Stimulated activated CD4-positive, alpha-beta T cell treated with anti-CD3 and anti-CD28 coated beads, Interleukin-4, amount 100 ng/mL, for 4 hours (primary cell): ENCODE measurements at regions not wholly inside any gene's neighbourhood (a gene's known extent, or its start where the extent isn't known, plus 50 kb on each side); places are given as distances from the start of the nearest gene placed in this dataset.
A peak's percentile ranks its signal among the peaks of the same experiment; 100 is the strongest.
"Not testable (repeated sequence)": the region's sequence is repeated elsewhere in the genome, so short reads cannot be mapped to it uniquely, and the experiment has no call there.

Source experiments
- DNase-seq, 2 experiments: peaks; one replicate each; pipeline ENCODE4 v3.0.0-alpha.2; 2020

DNA sequence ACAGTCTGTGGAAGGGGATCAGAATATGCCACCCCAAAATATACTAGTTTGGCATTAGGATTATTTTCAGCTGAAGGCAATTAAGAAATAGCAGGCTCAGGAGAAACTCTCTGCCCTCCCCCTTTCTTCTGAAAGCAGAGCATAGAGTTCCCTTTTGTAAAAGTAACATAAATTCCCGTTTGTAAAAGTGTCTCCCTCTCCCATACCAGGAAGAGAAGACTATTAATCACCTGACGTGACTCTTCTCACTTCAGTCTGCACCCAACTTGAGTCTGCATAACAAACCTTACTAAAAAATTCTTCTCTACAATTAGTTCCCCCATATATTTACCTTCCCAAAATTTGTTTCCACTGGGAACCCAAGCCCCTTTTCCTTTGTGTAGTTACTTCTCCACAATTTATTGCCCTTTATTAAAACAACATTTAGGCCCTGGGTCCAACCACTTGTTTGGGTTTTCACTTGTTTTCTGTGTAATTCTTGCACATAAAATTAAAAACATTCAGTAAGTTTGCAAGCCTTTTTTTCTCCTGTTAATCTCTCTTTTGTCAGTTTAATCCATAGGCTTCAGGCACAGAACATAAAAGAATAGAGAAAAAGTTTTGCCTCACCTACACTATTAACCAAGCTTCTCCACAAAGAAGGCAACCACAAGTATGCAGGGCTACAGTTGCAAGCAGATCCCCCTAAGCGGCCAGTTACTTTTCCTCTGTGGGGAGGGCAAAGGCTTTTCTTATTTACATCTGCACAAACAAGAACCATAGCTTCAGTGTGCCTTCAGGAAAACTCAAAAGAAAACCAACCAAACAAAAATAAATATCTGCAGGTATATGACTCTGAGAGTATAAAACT lies 73.8 kb upstream of the EPCAM start:
- no peak for DNase-seq

DNA sequence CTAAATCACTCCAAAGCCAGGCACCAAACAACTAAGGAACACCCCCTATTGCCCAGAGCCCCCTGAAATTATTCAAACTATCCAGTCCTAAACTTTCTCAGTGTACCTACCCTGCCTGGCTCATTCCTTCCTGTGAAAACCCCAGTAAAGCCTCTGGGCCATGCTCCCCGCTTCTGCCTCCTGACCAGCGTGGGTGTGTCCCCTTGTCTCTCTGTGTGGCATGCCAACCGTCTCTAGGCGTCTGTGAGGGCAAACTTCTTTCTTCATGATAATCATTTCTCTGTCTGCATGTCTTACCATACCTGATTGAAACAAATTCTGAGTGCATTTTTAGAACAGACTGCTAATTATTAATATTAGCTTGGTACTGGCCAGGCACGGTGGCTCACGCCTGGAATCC lies 75.1 kb upstream of the EPCAM start:
- DNase-seq = no peak

DNA sequence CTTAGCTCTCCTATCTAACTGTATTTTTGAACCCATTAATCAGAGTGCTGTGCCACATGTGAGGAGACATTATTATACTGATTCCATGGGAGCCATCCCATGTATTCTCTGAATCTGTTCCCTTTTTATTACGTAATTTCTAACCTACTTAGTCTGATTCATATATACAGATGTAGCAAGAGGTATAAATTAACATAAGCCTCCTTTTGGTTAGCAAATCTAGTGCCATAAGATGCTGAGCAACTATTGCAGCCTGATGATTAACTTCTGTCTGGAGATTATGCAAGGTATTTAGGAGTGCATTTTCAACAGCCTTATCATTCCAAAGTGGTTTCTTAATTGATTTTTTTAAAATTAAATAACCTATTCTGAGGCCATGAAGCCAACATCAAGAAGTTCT lies 80.2 kb upstream of the EPCAM start:
- no peak for DNase-seq

DNA sequence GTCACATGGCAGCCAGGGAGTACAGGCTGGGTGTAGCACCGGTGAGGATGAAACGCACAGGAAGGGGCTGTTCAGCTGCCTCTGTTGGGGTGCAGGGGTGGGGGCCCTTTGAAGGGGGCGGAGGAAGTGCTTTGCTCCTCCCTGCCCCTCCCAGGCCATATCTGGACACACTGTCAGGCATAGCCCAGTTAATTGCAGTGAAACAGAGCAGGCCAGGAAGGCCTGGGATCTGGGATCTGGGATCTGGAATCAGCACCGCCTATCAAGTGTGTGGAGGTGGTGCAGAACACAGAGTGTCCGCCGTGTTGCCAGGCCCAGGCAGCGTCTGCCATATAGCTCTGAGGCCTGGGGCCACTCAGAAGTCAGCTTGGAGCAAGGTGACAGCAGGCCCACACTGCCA lies 85.5 kb upstream of the EPCAM start:
- DNase-seq = no peak

DNA sequence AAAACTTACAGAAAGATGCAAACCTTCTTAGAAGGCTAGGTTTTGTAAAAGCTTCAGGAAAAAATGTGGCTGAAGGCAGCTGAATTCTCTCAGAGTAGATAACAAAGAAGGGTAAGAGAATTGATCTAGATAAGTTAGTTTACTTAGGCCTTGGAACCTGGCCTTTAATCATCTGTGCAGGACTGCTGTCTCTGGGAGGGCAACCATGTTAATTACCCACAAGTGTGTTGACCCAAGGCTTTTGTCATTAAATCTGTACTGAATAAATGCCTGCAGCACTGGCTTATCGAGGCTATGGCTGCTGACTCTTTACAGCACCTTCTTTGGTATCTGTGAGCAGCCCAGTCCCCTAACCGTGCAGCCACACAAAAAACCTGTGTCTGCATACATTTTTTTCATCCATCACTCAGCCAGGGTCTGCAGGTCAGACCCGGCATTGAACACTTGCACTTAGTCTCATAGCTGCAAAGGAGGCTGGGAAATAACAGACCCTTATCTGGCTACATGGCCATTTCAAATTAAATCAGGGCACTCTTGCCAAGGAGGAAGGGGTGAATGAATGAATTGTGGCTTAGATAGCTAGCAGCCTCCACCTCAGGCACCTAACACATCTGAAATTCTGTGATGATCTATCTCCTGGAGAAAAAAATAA lies 86.4 kb upstream of the EPCAM start:
- no peak for DNase-seq

DNA sequence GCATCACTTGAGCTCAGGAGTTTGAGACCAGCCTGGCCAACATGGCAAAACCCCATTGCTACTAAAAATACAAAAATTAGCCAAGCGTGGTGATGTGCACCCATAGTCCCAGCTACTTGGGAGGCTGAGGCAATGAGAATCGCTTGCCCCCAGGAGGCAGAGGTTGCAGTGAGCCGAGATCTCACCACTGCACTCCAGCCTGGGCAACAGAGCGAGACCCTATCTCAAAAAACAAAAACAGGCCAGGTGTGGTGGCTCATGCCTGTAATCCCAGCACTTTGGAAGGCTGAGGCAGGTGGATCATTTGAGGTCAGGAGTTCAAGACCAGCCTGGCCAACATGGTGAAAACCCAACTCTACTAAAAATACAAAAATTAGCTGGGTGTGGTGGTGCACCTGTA lies 89.6 kb upstream of the EPCAM start:
- DNase-seq = not testable (repeated sequence)

DNA sequence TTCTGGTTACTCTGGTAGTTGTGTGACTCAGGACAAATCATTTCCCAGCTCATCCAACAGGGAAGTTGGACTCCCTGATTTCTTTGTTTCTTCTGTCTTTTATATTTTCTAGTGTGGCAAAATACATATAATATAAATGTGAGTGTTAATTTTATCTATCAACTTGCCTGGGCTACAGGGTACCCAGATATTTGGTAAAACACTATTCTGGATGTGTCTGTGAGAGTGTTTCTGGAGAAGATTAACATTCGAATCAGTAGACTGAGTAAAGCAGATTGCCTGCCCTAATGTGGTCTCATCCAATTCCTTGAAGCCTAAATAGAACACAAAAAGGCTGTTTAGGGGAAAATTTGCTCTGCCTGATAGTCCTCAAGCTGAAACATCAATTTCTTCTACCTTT lies 91.1 kb upstream of the EPCAM start:
- no peak for DNase-seq

DNA sequence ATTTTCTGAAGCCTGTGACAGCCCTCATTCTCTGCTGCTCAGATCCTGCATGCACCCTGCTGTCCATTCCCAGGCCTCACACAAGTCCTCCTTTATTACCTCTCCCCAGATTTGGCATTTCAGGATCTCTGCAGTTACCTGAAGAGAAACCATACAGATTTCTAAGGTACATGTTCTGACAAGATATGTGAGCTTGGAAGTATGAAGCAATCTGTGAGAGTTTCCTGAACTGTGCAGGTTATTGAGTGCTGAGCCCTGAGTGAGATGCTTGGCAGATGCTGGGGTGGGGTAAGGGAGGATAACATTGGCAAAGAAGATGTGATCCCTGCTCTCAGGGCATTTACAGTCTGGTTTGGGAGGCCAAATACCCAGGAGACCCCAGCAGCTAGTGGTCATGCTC lies 91.9 kb upstream of the EPCAM start:
- no peak for DNase-seq

DNA sequence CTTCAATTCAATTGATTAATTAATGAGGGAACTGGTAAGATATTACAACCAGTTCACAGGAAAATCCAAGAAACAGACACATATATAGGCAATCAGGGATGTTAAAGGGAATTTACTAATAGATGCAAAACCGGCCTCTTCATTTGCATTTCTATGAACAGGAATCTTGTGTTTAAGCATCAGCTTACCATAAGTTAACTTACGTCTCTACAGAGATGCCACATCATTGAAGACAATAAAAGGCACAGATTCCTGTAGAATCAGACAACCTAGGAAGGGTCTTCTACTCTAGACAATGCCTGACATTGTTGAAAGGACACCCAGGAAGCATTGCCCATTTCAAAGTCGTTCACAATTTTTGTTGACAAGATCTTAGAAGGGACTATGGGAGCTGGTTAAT lies 93.0 kb upstream of the EPCAM start:
- no peak for DNase-seq

DNA sequence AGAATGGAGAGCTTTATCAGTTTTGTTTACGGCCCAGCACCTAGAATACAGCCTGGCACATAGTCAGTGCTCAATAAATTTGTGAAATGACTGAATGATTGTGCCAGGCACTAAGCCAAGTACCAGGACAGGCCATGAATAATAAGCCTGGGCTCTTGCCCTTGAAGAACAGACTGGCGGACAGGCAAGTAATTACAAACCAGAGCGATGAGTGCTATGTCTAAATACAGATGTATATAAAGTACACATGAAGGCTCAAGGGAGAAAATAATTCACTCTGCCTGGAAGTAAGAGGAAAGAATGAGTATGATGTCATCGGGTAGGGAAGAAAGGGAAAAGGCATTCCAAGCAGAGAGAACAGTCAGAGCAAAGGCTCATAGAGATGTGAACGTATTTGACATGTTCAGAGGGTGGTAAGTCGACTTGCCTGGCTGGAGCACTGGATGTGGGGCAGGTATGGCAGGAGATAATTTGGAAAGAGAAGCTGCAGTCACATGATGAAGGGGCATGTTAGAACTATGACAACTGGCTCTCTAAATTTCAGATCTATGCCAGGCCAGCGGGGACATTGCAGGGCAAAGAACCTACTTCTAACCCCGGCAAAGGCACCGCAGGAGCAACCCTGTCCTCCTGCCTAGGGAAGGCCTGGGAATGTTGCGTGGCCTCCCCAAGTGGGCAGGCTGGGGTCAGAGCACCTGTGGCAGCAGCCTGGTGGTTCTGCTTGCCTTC lies 94.9 kb upstream of the EPCAM start:
- no peak for DNase-seq

DNA sequence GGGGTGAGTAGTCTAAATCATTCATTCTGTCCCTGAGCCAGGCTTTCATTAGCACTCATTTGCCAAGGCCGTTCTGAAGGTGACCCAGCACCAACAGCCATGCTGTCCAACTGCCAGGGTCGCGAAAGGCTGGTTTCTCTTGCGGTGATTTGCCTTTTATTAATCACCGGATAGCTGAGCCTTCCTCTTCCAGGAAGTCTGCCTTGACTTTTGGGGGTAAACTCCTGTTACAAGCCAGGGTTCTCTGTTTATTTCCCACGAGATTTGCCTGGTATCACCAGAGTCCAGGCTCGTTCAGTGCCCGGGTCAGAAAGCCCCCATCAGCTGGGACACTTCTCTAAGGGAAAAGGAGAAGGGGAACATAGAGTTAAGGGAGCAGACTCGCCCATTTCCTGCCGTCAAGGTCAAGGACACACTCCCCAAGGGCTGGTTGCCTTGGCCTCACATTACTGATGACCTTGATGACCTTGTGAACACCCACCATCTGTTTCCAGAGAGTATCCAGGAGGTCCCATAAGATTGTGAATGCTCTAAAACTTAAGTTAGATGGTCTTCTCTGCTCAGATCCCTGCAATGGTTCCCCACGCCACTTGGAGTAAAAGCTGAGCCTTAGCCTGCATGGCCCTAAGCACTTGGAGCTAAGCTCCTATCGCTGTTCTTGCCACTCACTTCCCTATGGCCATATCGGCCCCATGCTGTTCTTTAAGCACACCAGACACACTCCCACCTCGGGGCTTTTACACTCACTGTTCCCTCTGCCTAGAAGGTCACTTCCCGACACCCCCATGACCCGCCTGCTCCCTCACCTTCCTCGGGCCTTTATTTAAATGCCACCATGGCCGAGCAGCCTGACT lies 96.0 kb upstream of the EPCAM start:
- DNase-seq = no peak

DNA sequence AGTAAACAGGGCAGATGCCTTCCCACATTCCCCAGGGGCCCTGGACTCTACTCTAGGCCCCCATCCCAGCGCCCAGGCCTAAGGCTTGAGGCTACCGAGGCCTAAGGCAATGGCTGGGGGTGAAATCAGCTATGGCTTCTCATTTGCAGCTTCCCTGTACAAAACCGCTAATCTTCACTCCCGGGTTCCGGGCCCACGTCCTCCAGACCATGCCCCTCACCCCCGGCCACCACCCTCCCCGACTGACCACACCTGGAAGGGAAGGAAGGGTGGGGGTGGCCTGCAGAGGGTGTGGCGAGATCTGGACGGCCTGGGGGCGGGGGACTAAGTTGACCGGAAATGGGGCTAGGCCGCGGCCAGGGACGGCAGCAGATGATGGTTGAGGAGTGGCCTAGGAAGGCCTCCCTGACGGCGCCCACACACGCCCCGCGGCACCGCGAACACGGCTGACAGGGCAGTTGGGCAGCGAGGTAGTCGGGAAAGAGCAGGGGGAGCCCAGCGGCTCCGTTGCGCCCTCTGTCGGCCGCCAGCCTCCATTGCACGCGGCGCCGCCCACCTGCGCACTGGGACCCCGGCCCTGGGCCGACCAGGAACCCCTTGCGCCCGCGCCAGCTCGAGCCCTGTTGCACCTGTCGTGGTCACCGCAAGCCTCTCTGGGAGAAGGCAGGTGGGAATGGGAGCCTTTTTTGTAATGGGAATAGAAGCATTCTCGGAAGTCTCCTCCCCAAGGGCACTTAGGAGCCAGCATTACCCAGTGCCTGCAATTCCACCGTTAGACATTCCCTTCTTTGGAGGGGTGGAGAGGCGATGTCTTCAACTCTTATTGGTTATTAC lies 95.9 kb upstream of the CALM2 start:
- DNase-seq = peak; percentile 18 to 52

DNA sequence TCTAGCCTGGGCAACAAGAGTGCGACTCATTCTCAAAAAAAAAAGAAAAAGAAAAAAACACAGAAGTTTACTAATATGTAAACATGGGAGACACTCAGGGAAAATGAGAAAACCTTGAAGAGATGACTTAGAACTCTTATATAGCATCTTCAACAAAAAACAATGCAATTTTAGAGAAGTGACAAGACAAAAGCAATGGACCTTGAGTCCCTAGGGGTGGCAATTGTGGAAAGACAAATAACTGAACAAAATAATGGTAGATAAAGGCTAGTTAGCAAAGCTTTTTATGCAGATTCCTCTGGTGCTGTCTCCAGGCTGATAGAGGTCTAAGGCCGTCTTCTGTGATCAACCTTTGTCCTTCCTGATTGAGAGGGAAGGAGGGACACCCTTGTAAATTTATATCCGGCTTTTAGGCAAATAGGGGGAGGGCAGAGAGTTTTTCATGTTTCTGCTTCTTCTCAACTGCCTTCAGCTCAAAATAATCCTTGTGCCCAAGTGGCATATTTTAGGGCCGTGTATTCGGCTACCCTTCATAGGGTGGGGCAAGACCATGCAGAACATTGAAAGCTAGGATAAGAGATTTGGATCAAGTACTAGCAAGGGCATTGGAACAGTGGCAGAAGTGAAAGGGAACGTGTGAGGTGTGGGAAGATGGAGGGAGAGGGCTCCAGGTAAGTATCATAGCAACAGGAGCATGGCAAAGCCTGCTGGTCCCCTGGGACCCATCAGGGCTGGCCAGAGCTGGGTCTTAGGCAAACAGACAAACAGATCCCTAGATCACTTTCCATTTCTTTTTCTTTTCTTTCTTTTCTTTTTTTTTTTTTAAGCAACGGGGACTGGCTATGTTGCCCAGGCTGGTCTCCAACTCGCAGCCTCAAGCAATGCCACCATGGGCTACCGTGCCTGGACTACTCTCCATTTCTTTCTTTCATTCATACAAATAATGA lies 95.0 kb upstream of the CALM2 start:
- no peak for DNase-seq

DNA sequence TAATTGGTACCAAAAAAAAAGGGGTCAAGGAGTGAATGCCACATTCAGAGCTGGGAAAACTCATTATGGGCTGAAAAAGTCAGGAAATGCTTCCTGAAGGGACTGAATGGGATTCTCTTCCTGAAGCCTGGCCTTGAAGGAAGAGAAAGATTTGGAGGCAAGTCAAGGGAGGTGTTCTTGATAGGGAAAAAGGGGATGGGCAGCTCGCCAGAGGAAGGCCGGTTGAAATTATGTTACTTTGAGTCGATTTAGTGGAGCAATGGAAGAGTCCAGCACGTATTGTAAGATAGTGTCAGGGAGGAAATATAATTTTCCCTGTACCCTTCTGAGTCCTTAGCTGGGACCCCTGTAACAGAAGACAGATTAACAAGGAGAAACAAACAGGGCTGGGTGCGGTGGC lies 94.1 kb upstream of the CALM2 start:
- no peak for DNase-seq

DNA sequence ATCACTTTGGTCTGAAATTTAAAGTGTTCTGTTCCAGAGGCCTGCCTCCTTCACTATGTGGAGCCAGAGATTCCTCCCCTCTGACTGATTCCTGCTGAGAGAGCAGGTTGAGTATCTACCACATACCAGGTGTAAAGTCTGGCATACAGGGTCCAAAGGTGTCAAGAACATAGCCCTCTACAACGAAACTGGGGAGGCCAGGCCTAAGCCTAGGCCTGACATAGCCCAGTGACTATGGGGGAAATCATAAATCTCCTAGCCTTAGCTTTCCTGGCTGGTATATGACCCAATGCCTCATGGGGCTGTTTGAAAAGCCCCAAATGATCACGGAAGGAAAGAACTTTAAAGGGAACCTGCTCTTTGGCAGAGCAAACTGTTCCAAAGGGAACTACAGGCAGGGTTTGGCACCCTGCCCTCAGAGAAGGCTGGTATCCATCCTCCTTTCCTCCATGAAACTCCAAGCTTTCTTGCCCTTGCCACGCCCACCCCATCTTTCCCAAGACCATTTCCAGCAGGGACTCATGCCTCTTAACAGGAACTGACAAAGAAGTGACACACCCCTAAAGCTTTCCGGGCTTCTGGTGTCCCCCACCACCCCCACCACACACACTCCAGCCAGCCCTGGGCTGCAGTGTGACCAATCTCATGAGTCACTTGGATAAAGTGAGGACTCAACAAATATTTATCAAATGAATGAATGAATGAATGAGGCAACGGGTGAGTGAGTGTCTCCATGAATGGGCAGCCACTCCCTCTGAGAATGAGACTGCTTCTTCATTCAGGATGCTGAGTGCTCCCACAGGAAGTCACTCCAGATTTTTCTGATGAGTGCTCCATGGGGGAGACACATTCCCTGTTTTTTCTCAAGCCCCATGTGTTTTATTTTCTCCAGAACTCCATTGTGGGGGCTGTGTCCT lies 93.3 kb upstream of the CALM2 start:
- DNase-seq = no peak

DNA sequence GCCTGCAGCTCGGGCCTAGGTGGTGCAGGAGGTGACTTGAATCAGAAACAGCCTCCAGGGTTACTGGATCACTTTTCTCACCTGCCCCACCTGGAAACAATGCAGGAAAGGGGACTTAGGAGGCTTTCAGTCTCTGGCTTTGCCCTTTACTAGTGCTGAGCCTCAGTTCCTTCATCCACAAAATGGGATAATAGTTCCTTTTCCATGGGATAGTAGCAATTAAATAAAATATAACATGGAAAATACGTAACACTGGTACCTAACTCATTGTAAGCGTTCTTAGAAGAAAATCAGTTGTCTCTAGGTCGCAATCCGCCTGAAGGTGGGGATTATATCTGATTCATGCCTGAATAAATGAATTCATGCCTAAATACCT lies 91.4 kb upstream of the CALM2 start:
- no peak for DNase-seq

DNA sequence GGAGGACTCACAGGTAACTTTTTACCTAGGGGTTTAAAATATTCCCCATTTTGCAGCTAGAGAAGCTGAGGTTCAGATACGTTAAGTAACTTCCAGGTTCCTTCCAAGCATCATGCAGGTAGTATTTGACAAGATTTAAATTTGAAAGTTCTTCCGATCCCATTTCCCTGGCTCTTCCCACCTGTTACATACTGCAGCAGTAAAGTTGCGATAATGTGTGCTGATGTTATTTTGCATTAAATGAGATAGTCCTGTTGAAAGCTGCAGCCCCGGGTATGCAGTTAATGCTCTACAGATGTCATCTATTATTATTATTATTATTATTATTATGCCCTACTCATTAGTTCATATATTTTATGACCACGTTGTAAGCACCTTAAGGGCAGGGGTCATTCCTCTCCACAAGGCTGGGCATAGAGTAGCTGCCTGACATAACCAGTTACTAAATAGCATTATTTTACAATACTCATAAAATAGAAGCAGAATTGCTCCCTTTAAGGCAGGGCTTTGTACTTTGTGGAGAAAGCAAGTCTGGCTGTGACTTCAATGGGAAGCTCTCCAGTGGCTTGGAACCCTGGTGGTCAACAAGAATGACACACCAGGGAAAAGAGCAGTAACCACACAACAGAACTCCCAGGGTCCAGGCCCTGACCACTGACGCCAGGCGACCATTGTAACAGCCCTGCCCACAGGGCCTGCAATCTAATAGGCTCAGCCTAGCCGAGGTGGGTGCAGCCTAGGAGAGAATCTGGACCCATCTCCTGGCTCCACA lies 90.8 kb upstream of the CALM2 start:
- DNase-seq = no peak

DNA sequence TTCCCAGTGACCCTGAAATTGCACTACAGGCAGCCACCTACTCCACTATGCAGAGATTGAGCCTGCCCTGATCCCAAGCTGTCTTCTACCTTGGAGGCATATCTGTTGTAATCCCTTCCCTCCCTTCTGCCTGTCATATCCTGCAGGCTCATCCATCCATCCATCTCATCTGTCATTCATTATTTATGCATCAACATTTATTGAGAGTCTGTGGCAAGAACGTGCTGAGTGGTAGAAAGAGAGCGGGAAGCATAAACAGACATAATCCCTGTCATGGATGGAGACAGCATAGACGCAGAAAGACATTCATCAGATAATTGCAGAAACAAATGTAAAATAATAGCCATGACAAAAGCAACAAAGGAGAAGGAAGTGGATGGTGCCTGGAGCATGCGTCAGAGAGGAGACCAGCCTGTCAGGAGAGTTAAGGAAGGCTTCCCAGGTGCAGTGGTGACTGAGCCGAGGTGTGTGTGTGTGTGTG lies 89.5 kb upstream of the CALM2 start:
- no peak for DNase-seq

DNA sequence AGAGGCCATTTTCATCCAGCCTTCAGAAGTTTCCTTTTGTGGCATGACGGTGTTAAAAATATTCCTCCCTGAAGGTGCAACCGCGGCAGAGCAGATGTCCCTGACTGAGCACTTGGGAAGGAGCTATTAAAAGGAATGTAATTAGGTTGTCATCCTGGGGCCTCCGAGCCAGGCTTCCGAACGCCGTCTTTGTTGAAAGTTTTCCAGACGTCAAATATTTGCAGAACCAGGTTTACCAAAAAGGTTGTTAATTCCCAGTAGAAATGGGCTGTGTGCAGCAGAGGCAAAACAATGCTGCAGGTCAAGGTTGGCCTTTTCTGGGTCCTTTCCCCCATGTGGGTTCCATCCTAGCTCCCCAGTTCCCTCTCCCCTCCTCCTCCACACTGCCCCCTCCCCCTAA lies 88.8 kb upstream of the CALM2 start:
- DNase-seq = no peak
